ENCODE measurements at regions not wholly inside any gene's neighbourhood (a gene's known extent, or its start where the extent isn't known, plus 50 kb on each side); places are given as distances from the start of the nearest gene placed in this dataset.
A peak's percentile ranks its signal among the peaks of the same experiment; 100 is the strongest.

DNA sequence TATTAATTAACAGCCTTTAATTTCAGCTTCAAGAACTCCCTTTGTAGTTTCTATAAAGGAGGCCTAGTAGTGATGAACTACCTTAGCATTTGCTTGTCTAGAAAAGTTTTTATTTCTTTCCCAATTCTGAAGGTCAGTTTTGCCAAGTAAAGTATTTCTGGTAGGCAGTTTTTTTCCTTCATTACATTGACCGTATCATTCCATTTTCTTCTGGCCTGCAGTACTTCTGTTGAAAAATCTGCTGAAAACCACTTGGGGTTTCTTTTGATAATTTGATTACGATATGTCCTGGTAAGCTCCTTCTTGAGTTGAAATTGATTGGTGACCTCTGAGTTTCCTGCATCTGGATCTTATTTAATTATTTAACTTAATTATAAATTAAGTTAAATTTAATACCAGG lies 691.8 kb downstream of the TSN start:
- H3K4me3 ChIP-seq (ENCODE audit: low read depth, low read length) = no peak overlapping the region
- TF ChIP-seq, protein P1, sequence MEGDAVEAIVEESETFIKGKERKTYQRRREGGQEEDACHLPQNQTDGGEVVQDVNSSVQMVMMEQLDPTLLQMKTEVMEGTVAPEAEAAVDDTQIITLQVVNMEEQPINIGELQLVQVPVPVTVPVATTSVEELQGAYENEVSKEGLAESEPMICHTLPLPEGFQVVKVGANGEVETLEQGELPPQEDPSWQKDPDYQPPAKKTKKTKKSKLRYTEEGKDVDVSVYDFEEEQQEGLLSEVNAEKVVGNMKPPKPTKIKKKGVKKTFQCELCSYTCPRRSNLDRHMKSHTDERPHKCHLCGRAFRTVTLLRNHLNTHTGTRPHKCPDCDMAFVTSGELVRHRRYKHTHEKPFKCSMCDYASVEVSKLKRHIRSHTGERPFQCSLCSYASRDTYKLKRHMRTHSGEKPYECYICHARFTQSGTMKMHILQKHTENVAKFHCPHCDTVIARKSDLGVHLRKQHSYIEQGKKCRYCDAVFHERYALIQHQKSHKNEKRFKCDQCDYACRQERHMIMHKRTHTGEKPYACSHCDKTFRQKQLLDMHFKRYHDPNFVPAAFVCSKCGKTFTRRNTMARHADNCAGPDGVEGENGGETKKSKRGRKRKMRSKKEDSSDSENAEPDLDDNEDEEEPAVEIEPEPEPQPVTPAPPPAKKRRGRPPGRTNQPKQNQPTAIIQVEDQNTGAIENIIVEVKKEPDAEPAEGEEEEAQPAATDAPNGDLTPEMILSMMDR (IDR thresholded peaks at IDR 0.05; ENCODE audit: low read depth, low read length) = no peak
- TF ChIP-seq, protein P2, sequence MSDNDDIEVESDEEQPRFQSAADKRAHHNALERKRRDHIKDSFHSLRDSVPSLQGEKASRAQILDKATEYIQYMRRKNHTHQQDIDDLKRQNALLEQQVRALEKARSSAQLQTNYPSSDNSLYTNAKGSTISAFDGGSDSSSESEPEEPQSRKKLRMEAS (IDR thresholded peaks at IDR 0.05; ENCODE audit: low read depth, low read length) = no peak
- no peak for TF ChIP-seq MYC (IDR thresholded peaks at IDR 0.05; ENCODE audit: low read depth, low read length)
- no peak for TF ChIP-seq POLR2A (IDR thresholded peaks at IDR 0.05; ENCODE audit: extremely low read depth, insufficient read length)
- no peak for DNase-seq (ENCODE audit: low read depth)

DNA sequence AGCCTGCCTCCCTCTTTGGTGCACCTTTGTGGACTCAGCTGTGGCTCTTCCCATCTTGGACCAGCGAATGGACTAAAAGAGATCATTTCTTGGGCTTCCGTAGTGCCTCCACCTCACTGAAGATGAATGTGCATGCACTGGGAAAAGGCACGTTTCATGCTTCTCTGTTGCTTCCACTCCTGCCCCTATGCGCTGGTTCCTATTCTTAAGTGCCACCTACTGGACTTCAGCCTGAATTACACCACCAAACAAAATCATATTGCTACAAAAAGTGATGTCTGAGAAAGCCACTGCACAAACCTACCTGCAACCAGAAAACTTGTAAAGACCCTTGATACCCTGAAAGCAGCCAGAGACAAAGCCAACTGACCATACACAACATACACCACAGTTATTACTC lies 695.6 kb downstream of the TSN start:
- TF ChIP-seq, protein P2 (IDR thresholded peaks at IDR 0.05; ENCODE audit: low read depth, low read length) = peak; percentile 3; the same call in 1 of the 2 replicates
- TF ChIP-seq POLR2A (IDR thresholded peaks at IDR 0.05; ENCODE audit: extremely low read depth, insufficient read length) (no peak), MYC (IDR thresholded peaks at IDR 0.05; ENCODE audit: low read depth, low read length) (no peak)
- TF ChIP-seq, protein P1 (IDR thresholded peaks at IDR 0.05; ENCODE audit: low read depth, low read length) = peak; percentile 71
- DNase-seq (ENCODE audit: low read depth) = peak; percentile 53
- no peak overlapping the region for H3K4me3 ChIP-seq (ENCODE audit: low read depth, low read length)

DNA sequence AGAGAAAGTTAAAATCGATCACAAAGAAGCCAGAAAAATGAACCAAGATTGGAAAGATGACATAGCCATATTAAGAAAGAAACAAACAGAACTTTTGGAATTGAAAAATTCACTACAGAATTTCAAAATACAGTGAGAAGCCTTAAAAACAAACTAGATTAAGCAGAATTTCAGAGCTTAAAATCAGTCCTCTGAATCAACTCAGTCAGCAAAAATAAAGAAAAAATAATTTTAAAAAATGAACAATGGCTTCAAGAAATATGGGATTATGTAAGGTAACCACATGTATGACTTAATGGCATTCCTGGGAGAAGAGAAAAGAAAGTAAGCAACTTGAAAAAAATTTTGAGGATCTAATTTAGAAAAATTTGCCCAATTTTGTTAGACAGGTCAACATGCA lies 696.2 kb downstream of the TSN start:
- DNase-seq (ENCODE audit: low read depth) = no peak
- TF ChIP-seq POLR2A (IDR thresholded peaks at IDR 0.05; ENCODE audit: extremely low read depth, insufficient read length) (no peak), MYC (IDR thresholded peaks at IDR 0.05; ENCODE audit: low read depth, low read length) (no peak)
- TF ChIP-seq, protein P2 (IDR thresholded peaks at IDR 0.05; ENCODE audit: low read depth, low read length) = no peak
- no peak overlapping the region for H3K4me3 ChIP-seq (ENCODE audit: low read depth, low read length)

DNA sequence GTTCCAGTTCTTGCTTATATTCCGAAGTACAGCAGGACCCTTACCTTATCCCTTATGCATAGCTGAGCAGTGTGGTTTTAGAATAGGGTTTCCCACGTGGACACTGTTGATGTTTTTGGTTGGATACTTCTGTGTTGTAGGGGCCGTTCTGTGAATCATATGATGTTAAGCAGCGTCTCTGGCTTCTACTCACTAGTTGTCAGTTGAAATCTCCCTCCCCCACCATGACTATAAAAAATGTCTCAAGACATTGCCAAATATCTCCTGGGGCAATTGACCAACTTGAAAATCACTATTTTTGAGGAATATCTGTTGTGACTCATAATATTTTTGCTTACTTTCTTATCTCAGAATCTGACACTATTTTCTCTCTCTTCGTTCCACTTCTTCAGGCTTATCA lies 713.7 kb downstream of the TSN start:
- TF ChIP-seq, protein P1 (IDR thresholded peaks at IDR 0.05; ENCODE audit: low read depth, low read length) = no peak
- TF ChIP-seq, protein P2 (IDR thresholded peaks at IDR 0.05; ENCODE audit: low read depth, low read length) = no peak
- TF ChIP-seq POLR2A (IDR thresholded peaks at IDR 0.05; ENCODE audit: extremely low read depth, insufficient read length) (no peak), MYC (IDR thresholded peaks at IDR 0.05; ENCODE audit: low read depth, low read length) (no peak)
- DNase-seq (ENCODE audit: low read depth) = peak; percentile 15

DNA sequence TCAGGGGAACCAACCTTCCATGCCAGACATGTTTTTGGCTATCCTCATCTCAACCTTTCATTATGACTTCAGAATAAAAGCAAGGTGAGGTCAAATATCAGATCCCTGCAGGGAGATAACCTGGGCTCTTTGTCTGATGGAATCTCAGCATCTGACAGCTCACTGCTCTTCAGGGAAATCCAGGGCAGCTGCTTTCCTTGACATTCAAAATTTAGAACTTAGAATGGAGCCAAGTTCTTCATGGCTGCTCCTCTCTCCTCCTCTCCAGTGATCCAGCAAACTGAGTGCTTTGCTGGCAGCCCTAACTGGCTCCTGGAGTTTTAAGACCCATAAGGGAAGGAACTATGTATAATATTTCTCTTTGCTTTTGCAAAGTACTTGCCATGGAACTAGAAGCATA lies 716.3 kb downstream of the TSN start:
- no peak for DNase-seq (ENCODE audit: low read depth)
- TF ChIP-seq, protein P1 (IDR thresholded peaks at IDR 0.05; ENCODE audit: low read depth, low read length) = no peak
- TF ChIP-seq, protein P2 (IDR thresholded peaks at IDR 0.05; ENCODE audit: low read depth, low read length) = no peak
- TF ChIP-seq POLR2A (IDR thresholded peaks at IDR 0.05; ENCODE audit: extremely low read depth, insufficient read length) (no peak), MYC (IDR thresholded peaks at IDR 0.05; ENCODE audit: low read depth, low read length) (no peak)
- no peak overlapping the region for H3K4me3 ChIP-seq (ENCODE audit: low read depth, low read length)

More for the DNA sequence above, 713.7 kb downstream of the TSN start:
- H3K4me3 ChIP-seq (ENCODE audit: low read depth, low read length) = no peak overlapping the region

DNA sequence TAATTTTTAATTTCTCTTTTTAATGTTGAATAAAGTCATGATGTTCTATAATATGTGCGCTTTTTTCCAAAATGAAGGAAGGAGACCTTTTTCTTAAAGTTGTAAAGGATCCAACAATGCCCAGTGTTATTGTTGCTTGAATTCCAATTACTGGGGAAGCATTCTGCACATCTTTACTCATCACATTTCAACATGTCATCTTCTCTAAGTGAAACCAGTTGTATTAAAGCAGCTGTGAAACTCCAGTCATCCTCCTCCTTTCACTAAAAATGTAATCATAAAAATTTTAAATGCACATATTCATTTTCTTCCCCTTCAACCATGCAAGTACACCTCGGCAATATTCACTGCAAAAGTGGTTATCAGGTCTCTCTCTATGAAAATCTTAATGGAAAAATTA lies 722.7 kb downstream of the TSN start:
- TF ChIP-seq, protein P1 (IDR thresholded peaks at IDR 0.05; ENCODE audit: low read depth, low read length) = no peak
- TF ChIP-seq, protein P2 (IDR thresholded peaks at IDR 0.05; ENCODE audit: low read depth, low read length) = no peak
- no peak for TF ChIP-seq POLR2A (IDR thresholded peaks at IDR 0.05; ENCODE audit: extremely low read depth, insufficient read length)
- H3K4me3 ChIP-seq (ENCODE audit: low read depth, low read length) = no peak overlapping the region
- no peak for DNase-seq (ENCODE audit: low read depth)
